ENCODE measurements at regions not wholly inside any gene's neighbourhood (a gene's known extent, or its start where the extent isn't known, plus 50 kb on each side); places are given as distances from the start of the nearest gene placed in this dataset.

DNA sequence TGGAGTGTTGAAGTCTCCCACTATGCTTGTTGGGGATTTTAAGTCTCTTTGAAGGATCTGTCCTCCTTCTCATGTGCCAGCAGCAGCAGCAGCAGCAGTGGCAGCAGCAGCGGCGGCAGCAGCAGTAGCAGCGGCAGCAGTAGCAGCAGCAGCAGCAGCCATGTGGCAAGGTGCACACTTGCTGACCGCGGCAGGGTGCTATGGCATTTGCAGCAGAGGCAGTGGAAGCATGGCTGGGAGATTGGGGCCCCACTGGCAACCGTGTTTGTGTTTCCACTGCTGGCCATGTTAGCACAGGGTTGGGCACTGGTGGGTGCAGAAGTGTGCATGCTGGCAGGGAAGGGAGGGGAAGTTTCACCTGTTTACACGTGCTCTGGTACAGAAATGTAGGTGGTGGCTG, 280.1 kb downstream of the NUP35 start:
- Histone ChIP-seq H3K4me2 (ENCODE audit: low read length) (no peak overlapping the region), H3K4me1 (ENCODE audit: control insufficient read depth in 1 of 2, insufficient read depth in 2 of 2, low read length in 2 of 2) (no peaks in the 10 kb centered on the region), H3K9me3 (ENCODE audit: control insufficient read depth in 1 of 2, insufficient read depth in 1 of 2, low read depth in 1 of 2, low read length in 2 of 2) (no peaks in the 10 kb centered on the region), H3K27me3 (ENCODE audit: insufficient read depth, low read length) (no peaks in the 10 kb centered on the region), H3K36me3 (ENCODE audit: control insufficient read depth in 1 of 2, insufficient read depth in 2 of 2, low read length in 2 of 2) (no peaks in the 10 kb centered on the region), H3K4me3 (replicated peaks in 1 of 2; ENCODE audit: low read depth in 1 of 2, low read length in 2 of 2) (no peak overlapping the region), H3K9me2 (ENCODE audit: insufficient read depth) (no peaks in the 10 kb centered on the region), H4K20me1 (ENCODE audit: insufficient read depth) (no peaks in the 10 kb centered on the region), H3K79me2 (ENCODE audit: insufficient read depth, low read length) (no peaks in the 10 kb centered on the region), H3K27ac (ENCODE audit: low read depth, low read length) (no peak overlapping the region), H3K9ac (ENCODE audit: low read length) (no peak overlapping the region), H2AFZ (ENCODE audit: low read depth, low read length, poor library complexity, severe bottlenecking) (no peak overlapping the region)
- POLR2A ChIA-PET, result no interaction called here
- no peak for DNase-seq (ENCODE audit: low read depth, low spot score)
- no peak for ATAC-seq
- BruUV-seq (replicated peaks), result no TSS peak
- CTCF ChIA-PET, result no interaction called here
- TF ChIP-seq EZH2phosphoT487 (IDR thresholded peaks at IDR 0.05; ENCODE audit: borderline replicate concordance) (no peak), POLR2A (IDR thresholded peaks at IDR 0.05; ENCODE audit: borderline replicate concordance, extremely low read depth, insufficient read depth, insufficient read length) (no peak), EZH2 (IDR thresholded peaks at IDR 0.05) (no peak), YY1 (IDR thresholded peaks at IDR 0.05; ENCODE audit: extremely low read depth, insufficient replicate concordance, low read depth, low read length) (no peak), EGR1 (IDR thresholded peaks at IDR 0.05; ENCODE audit: low read depth) (no peak), FOSL1 (IDR thresholded peaks at IDR 0.05; ENCODE audit: low read depth) (no peak), TCF7L2 (IDR thresholded peaks at IDR 0.05; ENCODE audit: borderline replicate concordance, extremely low read depth, insufficient read depth, insufficient read length) (no peak)
- TF ChIP-seq, protein P1, sequence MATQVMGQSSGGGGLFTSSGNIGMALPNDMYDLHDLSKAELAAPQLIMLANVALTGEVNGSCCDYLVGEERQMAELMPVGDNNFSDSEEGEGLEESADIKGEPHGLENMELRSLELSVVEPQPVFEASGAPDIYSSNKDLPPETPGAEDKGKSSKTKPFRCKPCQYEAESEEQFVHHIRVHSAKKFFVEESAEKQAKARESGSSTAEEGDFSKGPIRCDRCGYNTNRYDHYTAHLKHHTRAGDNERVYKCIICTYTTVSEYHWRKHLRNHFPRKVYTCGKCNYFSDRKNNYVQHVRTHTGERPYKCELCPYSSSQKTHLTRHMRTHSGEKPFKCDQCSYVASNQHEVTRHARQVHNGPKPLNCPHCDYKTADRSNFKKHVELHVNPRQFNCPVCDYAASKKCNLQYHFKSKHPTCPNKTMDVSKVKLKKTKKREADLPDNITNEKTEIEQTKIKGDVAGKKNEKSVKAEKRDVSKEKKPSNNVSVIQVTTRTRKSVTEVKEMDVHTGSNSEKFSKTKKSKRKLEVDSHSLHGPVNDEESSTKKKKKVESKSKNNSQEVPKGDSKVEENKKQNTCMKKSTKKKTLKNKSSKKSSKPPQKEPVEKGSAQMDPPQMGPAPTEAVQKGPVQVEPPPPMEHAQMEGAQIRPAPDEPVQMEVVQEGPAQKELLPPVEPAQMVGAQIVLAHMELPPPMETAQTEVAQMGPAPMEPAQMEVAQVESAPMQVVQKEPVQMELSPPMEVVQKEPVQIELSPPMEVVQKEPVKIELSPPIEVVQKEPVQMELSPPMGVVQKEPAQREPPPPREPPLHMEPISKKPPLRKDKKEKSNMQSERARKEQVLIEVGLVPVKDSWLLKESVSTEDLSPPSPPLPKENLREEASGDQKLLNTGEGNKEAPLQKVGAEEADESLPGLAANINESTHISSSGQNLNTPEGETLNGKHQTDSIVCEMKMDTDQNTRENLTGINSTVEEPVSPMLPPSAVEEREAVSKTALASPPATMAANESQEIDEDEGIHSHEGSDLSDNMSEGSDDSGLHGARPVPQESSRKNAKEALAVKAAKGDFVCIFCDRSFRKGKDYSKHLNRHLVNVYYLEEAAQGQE (IDR thresholded peaks at IDR 0.05; ENCODE audit: low read depth), result no peak
- TF ChIP-seq, protein P2, sequence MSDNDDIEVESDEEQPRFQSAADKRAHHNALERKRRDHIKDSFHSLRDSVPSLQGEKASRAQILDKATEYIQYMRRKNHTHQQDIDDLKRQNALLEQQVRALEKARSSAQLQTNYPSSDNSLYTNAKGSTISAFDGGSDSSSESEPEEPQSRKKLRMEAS (IDR thresholded peaks at IDR 0.05), result no peak
- RAD21 ChIA-PET (ENCODE audit: low non-redundant PET in 1 of 2, low total read pairs in 2 of 2, uncharacterized antibody in 2 of 2, unreplicated experiment in 2 of 2), result no interaction called here
- intact Hi-C loops (cut with micrococcal nuclease), result loop anchor here (5.0 kb wide), 1 partner anchor 322 kb away; no protein-coding TSS in a partner anchor
